GM21576 (cell line): ENCODE measurements at regions not wholly inside any gene's neighbourhood (a gene's known extent, or its start where the extent isn't known, plus 50 kb on each side); places are given as distances from the start of the nearest gene placed in this dataset.
"Not testable (repeated sequence)": the region's sequence is repeated elsewhere in the genome, so short reads cannot be mapped to it uniquely, and the experiment has no call there.

ENCODE experiments used
- ATAC-seq: cut with Tn5 transposase; IDR thresholded peaks from one replicate; pipeline ENCODE4 v1.9.1; 2021; ENCODE audit warnings: mild to moderate bottlenecking, moderate library complexity; ENCODE audit not compliant: unreplicated experiment

GRCh38 chr11:122207921-122208764 lies 92.1 kb upstream of the BLID start:
- ATAC-seq = no peak

DNA sequence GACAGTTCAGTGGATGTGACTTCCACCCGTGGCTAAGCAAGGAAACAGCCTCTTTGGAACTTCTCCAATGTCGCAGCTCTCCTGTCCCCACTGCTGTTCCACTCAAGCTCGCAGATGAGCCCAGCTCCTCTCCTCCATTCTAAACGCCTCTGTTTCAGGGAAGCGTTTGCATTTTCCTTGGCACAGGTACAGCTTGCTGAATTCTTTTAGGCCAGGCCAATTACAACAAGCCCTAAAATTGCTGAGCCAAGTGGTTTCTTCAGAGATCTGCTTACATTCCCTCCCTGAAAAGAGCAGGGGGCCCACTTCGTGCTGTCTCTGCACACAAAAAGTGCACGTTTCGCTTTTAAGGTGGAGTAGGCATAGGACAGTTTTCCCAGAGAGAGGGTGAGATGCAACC lies 91.5 kb upstream of the BLID start:
- ATAC-seq = no peak

- ATAC-seq = no peak
Observed at GRCh38 chr11:122205036-122205435, 89.0 kb upstream of the BLID start.

DNA sequence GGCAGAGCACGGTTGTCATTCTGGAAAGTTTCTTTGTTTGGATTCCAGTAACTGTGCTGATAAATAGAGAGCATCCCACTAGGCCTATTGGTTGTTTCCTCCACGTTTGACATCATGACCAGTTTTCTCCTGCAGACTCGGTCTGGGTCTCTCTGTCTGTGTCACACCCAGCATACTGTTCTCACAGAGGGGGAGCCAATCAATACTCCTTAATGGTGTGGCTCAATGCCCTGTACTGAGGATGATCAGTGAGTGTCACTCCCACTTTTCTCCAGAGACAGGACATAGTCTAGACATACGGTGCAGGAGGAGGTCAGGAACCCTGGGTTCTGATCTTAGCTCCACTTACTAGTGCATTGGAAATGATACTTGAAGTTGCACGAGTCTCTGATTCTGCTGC lies 88.2 kb upstream of the BLID start:
- ATAC-seq = no peak

GRCh38 chr11:122202951-122203456 lies 87.0 kb upstream of the BLID start:
- ATAC-seq = peak; percentile 56

GRCh38 chr11:122202161-122202950 lies 86.3 kb upstream of the BLID start:
- ATAC-seq = no peak

DNA sequence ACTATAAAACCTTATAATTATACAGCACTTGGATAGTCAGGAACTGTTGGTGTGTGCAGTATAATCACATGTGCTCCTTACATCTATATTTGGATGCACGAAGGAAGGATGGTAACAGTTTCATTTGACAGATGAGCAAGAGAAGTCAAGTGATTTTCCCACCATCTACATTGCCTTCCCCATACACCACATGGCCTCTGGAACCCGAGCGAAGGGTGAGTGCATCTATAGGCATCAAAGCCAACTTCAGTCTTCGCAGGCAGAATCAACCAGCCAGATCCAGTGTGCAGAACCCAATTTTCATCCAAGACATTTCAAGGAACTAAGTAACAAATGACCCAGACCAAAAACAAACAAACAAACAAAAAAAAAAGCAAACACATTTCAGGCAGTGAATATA lies 85.1 kb upstream of the BLID start:
- ATAC-seq = no peak

DNA sequence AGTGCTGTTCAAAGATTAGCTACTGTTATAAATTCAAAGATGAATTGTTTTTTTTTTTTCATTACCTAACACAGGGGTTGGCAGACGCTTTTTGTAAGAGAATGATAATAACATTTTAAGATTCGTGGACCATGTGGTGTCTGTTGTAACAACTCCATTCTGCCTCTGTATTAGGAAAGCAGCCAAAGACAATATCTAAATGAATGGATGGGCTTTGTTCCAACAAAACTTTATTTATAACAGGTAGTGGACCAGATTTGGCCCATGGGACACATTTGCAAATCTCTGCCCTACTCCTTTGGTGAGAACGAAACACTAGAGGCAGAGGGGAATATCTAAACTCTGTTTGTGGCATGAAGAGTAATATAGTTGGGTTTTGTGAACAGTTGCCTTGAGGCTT lies 83.6 kb upstream of the BLID start:
- ATAC-seq = no peak

- no peak for ATAC-seq
Observed at GRCh38 chr11:122198291-122198983, 82.4 kb upstream of the BLID start.

- no peak for ATAC-seq
Observed at GRCh38 chr11:122197066-122197987, 81.3 kb upstream of the BLID start.

GRCh38 chr11:122195790-122196189 lies 79.8 kb upstream of the BLID start:
- ATAC-seq = no peak

- ATAC-seq = not testable (repeated sequence)
Observed at GRCh38 chr11:122193881-122194480, 78.0 kb upstream of the BLID start.

DNA sequence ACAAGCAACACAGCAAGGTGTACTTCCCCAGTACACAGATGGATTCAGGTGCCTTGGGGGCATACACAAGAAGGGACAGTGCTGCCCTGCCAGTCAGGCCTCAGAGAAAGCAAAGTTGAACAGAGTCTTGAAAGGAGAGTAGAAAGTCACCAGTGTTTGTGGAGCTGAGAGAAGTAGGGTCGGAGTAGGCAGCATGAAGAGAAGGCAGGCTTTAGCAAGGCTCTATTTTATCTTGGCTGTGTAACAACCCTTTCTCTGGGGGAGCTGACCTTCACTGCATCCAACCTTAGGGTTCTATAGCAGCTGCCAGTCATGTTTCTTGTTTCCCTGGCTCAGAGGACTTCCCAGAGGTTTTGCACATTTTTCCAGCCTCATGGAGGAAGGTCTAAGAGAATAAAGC lies 77.4 kb upstream of the BLID start:
- no peak for ATAC-seq

GRCh38 chr11:122192634-122193255 lies 76.7 kb upstream of the BLID start:
- no peak for ATAC-seq

DNA sequence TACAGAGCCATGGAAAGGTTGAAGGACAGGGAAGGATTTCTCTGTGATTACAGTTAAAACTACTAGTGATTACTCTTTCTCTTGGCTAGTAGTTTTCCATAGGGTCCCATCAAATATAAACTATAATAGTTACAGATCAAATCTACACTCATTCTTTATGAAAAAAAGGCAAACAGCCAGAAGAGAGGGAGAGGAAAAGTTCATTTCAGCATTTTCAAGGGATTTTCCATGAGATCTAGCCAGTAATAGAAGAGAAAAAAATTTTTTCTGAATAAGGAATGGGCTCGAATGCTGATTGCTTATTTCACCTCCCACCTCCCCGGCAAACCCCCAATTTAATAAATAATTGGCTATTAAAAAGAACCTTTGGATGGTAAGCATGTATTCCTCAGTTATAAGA lies 74.8 kb upstream of the BLID start:
- no peak for ATAC-seq

DNA sequence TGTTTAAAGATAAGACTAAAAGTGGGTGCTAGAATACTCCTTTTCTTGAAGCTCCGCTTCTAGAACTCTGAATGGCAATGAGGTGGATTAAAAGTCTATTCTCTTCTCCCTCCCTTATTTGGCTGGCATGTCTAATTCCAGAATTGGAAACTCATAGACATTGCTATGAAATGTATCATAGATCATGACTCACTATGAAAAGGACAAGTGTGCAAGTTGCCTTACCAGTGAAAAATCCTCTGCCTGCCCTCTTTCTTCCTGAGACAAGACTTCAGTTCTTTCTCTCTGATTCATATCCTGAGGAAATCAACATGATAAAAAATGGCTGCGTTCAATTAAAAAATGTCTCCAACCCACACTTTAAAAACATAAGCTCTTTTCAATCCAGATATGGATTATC lies 73.2 kb upstream of the BLID start:
- no peak for ATAC-seq

- ATAC-seq = no peak
Observed at GRCh38 chr11:122187373-122188165, 71.6 kb upstream of the BLID start.

GRCh38 chr11:122186439-122187080 lies 70.5 kb upstream of the BLID start:
- no peak for ATAC-seq
